Right lobe of liver (tissue), 4 donors: ENCODE measurements at regions not wholly inside any gene's neighbourhood (a gene's known extent, or its start where the extent isn't known, plus 50 kb on each side); places are given as distances from the start of the nearest gene placed in this dataset.

Experiments
- POLR2A ChIP-seq: fragments of 450-650 bp; IDR thresholded peaks from one replicate; pipeline ENCODE4 v1.6.1; 2017; ENCODE audit warnings: antibody characterized with exemption, mild to moderate bottlenecking
- TF ChIP-seq, protein P1 (sequence below), 4 donors: fragments of 200-600 bp in 3 of 4; fragments of 450-650 bp in 1 of 4; IDR thresholded peaks; one replicate each; pipeline versions ENCODE4 v1.5.1 to v1.8.0; 2016 to 2022; ENCODE audit warnings: antibody characterized with exemption in 4 of 4, mild to moderate bottlenecking in 2 of 4
- donor health status: DM: no; HTN: no; CAD: no.
- donor health status: DM: no; HTN: no; CAD: no.
- donor health status: DM: no; HTN: yes; CAD: no.

DNA sequence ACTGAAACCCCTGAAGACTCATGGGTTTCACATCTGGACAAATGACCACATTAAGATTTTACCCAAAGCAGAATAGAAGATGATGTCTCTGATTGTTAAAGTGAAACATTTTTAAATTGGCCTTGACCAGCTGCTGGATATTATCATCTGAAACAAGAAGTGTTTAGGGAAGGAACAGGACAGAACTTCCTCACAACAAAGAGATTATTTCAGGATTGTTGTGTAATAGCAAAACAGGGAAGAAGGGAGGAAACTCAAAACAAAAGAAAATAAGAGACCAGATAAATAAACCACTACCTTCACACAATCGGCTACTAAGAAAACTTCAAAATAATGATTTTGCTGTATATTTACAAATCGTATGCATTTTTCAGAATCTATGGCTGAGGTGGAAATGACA is 319.2 kb upstream of the API5 start:
- no peak for TF ChIP-seq POLR2A
- TF ChIP-seq, protein P1, sequence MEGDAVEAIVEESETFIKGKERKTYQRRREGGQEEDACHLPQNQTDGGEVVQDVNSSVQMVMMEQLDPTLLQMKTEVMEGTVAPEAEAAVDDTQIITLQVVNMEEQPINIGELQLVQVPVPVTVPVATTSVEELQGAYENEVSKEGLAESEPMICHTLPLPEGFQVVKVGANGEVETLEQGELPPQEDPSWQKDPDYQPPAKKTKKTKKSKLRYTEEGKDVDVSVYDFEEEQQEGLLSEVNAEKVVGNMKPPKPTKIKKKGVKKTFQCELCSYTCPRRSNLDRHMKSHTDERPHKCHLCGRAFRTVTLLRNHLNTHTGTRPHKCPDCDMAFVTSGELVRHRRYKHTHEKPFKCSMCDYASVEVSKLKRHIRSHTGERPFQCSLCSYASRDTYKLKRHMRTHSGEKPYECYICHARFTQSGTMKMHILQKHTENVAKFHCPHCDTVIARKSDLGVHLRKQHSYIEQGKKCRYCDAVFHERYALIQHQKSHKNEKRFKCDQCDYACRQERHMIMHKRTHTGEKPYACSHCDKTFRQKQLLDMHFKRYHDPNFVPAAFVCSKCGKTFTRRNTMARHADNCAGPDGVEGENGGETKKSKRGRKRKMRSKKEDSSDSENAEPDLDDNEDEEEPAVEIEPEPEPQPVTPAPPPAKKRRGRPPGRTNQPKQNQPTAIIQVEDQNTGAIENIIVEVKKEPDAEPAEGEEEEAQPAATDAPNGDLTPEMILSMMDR (IDR thresholded peaks at IDR 0.05): no peak
